Fibroblast of peridontal ligament (primary cell): ENCODE measurements at regions not wholly inside any gene's neighbourhood (a gene's known extent, or its start where the extent isn't known, plus 50 kb on each side); places are given as distances from the start of the nearest gene placed in this dataset.

ENCODE experiments used
- DNase-seq: peaks from one replicate; pipeline ENCODE4 v3.0.0-alpha.2; 2010; ENCODE audit errors: extremely low read depth

- no peak for DNase-seq
Measured at GRCh38 chr7:112882991-112883390, 92.8 kb upstream of the TMEM168 start.

- DNase-seq: no peak
Measured at GRCh38 chr7:112882511-112882910, 92.3 kb upstream of the TMEM168 start.

- no peak for DNase-seq
Measured at GRCh38 chr7:112882022-112882421, 91.8 kb upstream of the TMEM168 start.

- DNase-seq: no peak
Measured at GRCh38 chr7:112880818-112881418, 90.7 kb upstream of the TMEM168 start.

- DNase-seq: no peak
Measured at GRCh38 chr7:112877691-112878460, 87.7 kb upstream of the TMEM168 start.

GRCh38 chr7:112876877-112877276 is 86.7 kb upstream of the TMEM168 start:
- no peak for DNase-seq

- DNase-seq: no peak
Measured at GRCh38 chr7:112874909-112875308, 84.7 kb upstream of the TMEM168 start.

GRCh38 chr7:112873831-112874553 is 83.8 kb upstream of the TMEM168 start:
- no peak for DNase-seq

- DNase-seq: peak; percentile 21
Measured at GRCh38 chr7:112869111-112869774, 79.0 kb upstream of the TMEM168 start.

- no peak for DNase-seq
Measured at GRCh38 chr7:112868609-112869008, 78.4 kb upstream of the TMEM168 start.

GRCh38 chr7:112866424-112866823 is 76.2 kb upstream of the TMEM168 start:
- DNase-seq: no peak

GRCh38 chr7:112864380-112864779 is 74.2 kb upstream of the TMEM168 start:
- no peak for DNase-seq

GRCh38 chr7:112858838-112859237 is 68.6 kb upstream of the TMEM168 start:
- no peak for DNase-seq

- no peak for DNase-seq
Measured at GRCh38 chr7:112855227-112855626, 65.0 kb upstream of the TMEM168 start.

- DNase-seq: no peak
Measured at GRCh38 chr7:112854169-112854568, 64.0 kb upstream of the TMEM168 start.

GRCh38 chr7:112853422-112853821 is 63.2 kb upstream of the TMEM168 start:
- DNase-seq: peak; percentile 50

GRCh38 chr7:112843151-112843550 is 53.0 kb upstream of the TMEM168 start:
- DNase-seq: no peak
